ENCODE measurements at regions not wholly inside any gene's neighbourhood (a gene's known extent, or its start where the extent isn't known, plus 50 kb on each side); places are given as distances from the start of the nearest gene placed in this dataset.
"Not testable (repeated sequence)": the region's sequence is repeated elsewhere in the genome, so short reads cannot be mapped to it uniquely, and the experiment has no call there.

DNA sequence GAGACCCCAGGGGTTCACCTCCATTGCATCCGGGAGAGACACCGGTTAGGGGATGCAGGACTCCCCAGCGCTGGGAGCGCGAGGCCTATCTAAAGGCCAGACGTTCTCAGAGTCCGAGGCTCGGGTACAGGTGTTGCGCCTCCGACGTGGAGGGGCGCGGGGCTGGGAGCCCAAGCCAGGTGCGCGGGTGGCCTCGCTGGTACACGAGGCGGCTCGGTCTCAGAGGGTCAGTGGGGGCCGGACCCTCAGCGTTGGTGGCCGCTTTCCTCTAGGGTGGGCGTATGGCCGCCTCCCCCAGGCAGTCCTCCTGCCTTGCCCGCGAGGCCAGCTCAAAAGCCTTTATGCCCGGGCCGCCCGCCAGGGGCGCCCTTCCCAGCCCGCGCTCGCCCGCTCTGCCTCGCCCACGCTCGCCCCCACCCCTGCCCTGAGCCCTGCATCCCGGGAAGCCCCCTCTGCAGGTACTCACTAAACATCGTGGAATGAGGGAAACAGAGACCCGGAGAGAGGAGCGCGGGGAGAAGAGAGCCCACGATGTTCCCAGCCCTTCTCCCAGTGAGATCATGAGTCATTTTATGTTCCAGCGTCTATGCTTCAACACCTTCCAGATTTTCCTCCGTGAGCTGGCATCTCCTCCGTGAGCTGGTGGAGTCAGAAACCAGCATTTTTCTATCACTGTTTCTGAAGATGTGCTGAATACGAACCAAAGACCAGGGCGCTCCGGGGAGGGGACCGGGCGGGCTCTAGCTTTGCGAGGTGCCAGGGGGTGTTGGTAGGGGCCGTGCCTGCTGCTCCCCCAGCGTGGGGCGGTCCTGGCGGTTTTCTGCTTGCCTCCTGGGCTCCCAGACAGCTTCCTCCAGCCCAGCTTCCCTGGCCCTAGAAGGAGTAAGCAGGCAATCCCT lies 73.8 kb downstream of the DIO3 start:
- FAIRE-seq: no peak

DNA sequence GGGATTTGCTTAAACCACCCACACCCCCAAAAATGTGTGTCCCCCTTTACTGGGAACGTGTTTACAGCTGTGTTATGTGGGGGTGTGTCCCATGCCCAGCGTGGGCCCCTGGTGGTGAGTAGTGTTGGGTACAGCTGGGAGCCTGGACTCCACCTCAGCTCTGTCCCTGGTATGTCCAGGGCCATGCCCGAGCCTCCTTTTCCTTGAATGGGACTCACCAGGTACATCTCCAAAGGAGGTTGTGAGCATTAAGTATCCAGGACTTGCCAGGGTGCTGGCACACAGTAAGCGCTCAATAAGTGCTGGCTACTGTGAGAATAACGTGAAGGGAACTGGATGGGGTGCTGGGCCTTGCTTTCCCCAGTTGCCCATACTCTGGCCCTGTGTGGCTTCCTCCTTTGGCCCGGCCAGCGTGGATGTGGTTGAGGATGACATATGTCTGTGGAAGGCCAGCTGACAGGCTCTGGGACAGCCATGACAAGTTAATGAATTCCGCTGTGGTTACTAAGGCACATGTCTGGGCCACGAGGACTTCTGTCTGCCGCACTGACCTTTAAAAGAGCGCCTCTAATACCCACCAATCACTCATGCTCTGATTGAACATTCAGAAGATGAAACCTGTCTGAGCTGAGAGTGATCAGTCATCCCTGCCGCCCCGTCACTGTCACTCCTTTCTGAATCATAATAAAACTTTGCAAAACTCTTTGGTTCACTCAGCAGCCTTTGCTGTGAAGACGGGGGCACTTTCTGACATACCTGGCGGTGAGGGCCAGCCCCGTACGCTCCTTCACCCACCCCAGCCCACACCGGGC lies 74.7 kb downstream of the DIO3 start:
- no peak for FAIRE-seq

DNA sequence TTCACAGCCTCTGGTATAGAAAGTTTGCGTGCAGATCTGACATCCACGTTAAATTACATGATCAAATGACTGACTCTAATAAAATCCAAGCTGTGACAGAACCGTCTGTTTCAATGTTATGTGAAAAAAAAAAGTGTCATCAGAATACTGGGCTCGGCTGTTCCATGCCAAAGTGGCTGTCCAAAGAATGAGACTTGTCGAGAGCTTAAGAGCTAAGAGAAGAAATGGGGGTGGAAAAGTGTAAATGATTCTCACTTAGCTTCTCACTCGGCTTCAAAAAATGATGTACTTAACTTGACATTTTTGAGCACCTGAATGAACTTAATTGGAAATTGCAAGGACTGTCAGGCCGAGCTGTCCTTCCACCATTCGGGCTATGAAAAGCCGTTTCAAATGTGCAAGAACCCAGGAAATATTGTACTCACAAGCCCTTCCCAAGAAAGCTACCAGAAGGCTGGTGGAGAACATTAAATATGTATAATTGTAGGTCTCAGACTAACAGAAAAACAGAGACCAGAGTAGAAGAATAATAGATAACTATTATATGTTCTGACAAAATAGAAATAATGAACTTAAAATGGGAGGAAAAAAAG lies 78.0 kb downstream of the DIO3 start:
- FAIRE-seq: no peak

DNA sequence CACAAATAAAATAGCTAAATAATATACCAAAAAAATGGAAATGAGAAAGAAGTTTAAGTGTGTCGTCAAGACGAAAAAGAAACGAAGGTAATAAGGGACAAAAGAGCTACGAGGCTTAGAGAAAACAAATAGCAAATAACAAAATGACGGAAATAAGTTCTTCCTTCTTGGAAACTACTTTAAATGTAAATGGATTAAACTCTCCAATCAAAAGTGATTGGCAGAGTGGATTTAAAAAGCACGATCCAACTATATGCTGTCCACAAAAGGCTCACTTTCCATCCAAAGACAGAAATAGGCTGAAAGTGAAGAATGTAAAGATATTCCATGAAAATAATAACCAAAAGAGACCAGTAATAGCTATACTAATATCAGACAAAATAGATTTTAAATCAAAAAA lies 82.4 kb downstream of the DIO3 start:
- no peak for FAIRE-seq

DNA sequence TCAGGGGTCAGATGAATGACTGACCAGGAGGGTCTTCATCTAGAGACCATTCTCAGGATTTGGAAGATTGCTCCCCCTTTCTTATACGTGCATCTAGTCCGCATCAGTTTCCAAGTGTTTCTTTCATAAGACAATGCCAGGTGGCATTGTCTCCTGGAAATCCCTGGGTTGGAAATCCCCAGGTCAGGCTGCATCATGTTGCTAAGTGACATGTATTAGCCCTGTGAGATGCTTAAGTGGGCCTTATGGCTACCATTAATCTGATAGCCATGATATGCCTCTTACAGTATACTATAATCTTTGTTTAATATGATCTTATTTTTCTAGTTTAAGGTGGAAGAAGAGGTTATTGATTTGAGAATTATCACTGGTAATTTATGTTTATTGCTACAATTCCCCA lies 92.8 kb downstream of the DIO3 start:
- FAIRE-seq: no peak

DNA sequence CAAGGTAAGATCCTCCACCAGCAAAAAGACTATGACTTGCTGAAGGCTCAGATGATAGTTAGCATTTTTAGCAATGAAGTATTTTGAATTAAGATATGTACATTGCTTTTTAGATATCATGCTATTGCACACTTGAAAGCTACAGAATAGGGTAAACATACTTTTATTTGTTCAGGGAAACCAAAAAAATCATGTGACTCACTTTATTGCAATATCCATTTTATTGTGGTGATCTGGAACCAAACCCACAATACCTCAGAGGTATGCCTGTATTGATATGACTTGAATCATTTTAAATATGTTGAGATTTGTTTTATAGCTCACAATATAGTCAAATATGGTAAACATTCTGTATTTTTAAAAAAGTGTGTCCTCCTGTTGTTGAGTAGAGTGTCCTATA lies 96.1 kb downstream of the DIO3 start:
- no peak for FAIRE-seq

DNA sequence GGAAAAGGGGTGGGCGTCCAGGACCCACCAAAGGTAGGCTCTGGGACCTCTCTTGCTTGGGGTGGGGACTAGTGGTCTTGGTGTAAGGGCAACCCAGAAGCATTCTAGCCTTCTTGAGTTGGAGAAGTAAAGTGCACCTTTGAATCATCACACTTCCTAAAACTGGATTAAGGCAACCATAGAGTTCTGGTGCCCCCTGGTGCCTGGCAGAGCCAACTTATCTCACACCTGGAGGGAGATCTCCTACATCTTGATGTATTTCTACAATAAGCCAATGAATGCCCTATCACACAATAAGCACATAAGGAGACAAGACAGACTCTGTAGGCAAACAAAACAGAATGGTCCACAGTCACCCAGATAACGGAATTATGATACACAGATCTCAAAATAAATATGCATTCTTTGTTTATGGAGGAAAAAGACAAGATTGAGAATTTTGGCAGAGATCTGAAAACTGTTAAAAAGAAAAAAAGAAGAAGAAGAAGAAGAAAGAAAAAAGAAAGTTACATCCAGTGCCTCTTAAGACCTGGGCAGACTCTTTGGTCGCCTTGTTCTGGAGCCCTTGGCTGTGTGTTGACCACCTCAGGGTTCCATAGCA lies 95.9 kb upstream of the PPP2R5C start:
- FAIRE-seq: no peak

DNA sequence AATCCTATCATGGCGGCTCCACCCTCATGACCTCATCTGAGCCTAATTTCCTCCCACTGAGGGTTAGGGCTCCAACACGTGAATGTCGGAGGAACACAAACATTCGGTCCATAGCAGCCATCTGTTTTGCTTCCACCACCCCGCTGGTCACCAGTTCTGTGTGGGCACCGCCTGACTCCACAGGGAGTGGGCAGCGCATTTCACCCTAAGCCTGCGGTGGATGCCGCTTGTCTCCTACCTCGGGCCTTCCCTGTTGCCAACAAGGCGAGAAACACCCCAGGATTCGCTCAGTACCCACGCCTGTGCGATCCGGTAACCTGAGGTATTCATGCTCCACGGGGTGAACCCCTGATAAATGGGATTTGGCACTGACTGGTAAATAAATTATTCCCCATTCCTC lies 95.2 kb upstream of the PPP2R5C start:
- FAIRE-seq: no peak

DNA sequence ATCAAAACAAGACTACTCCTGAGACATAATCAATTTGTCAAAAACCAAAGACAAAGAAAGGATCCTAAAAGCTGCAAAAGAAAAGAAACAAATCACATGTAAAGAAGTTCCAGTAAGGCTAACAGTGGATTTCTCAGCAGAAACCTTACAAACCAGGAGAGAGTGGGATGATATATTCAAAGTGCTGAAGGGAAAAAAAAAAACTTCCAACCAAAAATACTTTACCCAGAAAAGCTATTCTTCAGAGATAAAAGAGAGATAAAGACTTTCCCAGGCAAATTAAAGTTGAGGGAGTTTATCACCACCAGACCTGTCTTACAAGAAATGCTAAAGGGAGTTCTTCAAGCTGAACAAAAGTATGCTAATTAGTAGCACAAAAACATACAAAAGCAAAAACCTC lies 91.9 kb upstream of the PPP2R5C start:
- no peak for FAIRE-seq

DNA sequence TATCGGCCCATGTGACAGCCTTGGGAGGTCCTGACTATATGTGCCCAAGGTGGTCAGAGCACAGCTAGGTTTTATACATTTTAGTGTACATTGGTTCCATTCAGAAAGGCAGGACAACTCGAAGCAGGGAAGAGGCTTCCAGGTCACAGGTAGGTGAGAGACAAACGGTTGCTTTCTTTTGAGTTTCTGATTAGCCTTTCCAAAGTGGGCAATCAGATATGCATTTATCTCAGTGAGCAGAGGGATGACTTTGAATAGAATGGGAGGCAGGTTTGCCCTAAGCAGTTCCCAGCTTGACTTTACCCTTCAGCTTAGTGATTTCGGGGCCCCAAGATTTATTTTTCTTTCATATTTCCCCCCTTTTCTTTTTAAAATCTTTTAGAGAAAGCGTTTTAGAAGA lies 87.6 kb upstream of the PPP2R5C start:
- FAIRE-seq: no peak

DNA sequence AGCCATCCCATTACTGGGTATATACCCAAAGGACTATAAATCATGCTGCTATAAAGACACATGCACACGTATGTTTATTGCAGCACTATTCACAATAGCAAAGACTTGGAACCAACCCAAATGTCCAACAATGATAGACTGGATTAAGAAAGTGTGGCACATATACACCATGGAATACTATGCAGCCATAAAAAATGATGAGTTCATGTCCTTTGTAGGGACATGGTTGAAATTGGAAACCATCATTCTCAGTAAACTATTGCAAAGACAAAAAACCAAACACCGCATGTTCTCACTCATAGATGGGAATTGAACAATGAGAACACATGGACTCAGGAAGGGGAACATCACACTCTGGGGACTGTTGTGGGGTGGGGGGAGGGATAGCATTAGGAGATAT lies 85.7 kb upstream of the PPP2R5C start:
- FAIRE-seq: not testable (repeated sequence)

DNA sequence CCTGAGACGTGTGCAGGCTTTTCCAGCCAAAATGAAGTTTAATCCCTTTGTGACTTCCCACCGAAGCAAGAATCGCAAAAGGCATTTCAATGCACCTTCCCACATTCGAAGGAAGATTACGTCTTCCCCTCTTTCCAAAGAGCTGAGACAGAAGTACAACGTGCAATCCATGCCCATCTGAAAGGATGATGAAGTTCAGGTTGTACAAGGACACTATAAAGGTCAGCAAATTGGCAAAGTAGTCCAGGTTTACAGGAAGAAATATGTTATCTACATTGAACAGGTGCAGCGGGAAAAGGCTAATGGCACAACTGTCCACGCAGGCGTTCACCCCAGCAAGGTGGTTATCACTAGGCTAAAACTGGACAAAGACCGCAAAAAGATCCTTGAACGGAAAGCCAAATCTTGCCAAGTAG lies 83.6 kb upstream of the PPP2R5C start:
- FAIRE-seq: not testable (repeated sequence)

DNA sequence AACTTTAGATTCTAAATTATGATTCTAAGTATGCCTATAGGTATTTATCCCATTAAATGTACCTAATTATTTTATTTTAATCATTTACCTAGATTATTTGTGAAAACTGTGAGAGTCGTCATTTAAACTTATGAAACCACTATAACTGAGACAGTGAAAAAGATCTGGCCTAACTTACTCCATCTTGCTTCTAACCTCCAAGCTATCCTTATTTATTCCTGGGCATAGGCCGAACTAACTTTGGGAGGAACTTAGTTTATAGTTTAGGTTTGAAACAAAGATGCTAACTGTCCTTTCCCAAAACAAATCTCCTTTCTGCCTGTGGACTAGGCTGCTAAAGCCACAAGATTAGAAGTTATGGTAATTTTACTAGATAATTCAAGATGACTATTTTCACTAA lies 79.7 kb upstream of the PPP2R5C start:
- FAIRE-seq: no peak

DNA sequence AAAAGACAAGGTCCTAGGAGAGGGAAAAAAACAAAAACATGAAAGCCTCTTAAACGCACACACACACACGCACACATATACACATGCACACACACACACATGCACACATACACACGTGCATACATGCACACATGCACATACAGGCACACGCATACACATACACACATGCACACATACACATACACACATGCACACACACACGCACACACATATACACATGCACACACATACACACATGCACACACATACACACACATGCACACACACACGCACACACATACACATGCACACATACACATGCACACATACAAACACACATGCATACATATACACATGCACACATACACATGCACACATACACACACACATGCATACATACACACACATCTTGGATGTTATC lies 78.1 kb upstream of the PPP2R5C start:
- FAIRE-seq: no peak

DNA sequence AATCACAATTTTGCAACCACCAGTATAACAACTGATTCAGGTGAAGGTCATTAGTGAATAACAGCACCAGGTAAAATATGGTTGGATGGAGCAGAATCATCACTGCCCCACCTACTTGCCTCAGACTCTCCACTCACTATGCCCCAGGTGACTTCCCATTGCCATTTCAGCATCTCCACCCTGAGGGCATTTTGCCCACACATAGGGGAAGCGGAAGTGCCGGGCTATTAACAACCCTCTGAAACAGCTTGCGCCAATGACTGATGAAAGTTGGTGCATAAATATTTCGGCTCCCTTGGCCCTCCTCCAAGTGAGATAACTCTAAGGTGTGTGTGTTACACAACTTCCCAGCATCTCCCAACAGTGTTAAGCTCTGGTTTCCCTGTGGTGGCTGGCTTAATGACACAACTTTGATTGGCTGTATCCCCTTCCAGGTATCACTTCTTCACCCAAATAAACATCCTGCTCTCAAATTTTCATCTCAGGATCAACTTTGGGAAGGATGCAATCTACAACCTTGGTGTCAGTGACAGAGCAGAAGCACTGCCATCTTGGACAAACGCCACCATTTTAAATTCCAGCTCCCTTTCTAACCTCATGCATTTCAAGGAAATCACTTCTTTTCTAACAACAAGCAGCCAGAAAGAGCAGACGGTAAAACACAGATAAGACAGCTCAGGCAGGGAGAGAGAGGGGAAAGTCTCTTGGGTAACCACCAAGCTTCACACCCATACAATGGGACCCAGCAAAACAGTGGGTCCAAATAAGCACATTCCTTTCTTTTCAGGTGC lies 73.6 kb upstream of the PPP2R5C start:
- no peak for FAIRE-seq

DNA sequence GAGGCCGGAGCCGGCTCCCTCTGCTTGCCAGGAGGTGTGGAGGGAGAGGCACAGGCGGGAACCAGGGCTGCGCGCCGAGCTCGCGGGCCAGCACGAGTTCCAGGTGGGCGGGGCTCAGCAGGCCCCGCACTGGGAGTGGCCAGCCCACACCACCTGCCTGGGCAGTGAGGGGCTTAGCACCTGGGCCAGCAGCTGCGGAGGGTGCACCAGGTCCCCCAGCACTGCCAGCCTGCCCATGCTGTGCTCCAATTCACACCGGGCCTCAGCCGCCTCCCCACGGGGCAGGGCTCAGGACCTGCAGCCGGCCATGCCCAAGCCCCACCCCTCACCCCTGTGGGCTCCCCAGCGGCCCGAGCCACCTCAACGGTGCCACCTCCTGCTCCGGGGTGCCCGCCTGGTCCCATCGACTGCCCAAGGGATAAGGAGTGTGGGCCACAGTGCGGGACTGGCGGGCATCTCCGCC lies 72.4 kb upstream of the PPP2R5C start:
- FAIRE-seq: no peak

DNA sequence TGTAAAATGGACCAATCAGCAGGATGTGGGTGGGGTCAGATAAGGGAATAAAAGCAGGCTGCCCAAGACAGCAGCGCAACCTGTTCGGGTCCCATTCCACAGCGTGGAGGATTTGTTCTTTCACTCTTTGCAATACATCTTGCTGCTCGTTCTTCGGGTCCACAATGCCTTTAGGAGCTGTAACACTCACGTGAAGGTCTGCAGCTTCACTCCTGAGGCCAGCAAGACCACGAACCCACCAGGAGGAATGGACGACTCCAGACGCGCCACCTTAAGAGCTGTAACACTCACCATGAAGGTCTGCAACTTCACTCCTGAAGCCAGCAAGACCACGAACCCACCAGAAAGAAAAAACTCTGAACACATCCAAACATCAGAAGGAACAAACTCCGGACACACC lies 71.5 kb upstream of the PPP2R5C start:
- FAIRE-seq: not testable (repeated sequence)

DNA sequence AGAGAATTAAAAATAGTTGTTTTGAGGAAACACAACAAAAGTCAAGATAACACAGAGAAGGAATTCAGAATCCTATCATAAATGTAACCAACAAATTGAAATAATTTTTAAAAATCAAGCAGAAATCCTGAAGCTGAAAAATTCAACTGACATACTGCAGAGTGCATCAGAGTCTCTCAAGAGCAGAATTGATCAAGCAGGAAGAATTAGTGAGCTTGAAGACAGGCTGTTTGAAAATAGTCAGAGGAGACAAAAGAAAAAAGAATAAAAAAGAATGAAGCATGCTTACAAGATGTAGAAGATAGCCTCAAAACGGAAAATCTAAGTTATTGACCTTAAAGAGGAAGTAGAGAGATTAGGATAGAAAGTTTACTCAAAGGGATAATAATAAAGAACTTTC lies 65.8 kb upstream of the PPP2R5C start:
- FAIRE-seq: no peak

DNA sequence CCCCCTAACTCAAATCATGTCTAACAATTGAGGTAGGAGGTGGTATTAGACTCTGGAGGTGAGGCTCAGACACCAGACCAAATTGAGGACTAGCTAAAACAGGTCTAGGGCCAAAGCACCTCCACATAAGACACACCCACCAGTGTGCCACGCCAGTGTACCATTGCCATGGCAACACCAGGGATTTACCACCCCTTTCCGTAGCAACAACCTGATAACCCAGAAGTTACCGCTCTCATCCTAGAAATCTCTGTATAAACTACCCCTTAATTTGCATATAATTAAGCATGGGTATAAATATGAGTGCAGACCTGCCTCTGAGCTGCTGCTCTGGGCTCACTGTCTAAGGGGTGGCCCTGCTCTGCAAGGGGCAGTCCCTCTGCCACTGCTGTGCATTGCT lies 57.4 kb upstream of the PPP2R5C start:
- no peak for FAIRE-seq

DNA sequence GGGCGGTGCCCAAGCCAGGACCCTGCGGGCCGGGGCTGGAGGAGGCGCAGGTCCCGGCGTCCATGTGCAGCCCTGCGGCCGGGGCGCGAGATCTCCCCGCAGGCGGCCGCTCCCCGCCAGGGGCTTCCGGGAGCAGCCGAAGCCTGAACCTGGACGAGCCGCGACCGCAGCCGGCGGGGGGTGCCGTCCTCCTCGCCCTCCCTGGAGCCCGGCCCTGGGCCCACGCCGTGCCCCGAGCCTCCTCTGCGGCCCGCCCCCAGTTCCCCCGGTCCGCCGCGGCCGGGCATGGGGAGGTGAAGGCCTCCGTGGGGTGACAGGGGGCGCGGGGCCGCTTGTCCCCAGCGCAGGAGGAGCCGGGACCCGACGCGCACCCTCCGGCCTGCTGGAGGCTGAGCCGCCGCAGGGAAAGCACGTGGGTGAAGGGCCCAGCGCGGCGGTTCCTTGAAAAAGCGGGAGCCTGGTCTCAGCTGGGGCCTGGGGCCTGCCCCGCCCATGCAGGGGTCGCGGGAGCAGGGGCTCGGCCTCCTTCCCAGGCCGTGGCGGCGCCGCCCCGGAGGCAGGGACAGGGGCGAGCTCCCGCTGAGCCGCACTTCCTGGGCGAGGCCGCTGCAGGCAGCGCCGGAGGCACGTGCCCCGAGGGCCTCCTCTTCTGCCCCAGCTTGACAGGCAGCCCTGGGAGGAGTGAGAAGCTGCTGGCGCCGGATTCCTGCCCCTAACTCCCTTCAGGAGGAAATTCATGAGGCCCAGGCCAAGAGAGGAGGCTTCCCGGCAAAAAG lies 55.6 kb upstream of the PPP2R5C start:
- no peak for FAIRE-seq

DNA sequence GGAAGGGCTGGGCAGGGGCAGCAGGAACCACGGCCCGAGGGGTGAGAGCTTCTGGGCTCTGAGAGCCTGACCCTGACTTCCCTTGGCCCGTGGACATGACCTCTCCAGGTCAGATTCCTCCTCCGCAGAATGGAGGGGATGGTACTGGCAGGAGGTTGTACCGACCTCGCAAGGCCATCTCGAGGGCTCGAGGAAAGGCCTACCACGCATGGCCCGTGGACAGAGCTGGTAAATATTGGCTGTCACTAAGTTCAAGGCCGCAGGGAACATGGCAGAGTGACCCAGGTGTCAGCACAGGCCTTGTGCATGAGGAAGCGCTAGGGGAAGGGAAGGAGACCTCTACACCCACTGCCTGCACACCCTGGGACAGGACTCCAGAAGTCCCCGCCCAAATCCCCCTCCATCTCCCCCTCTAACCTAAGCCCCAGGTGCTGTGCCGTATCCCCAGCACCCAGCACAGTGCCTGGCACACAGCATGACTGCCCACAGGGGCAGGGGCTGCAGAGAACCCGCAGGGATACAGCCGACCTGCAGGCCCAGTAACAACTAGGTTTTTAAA lies 54.9 kb upstream of the PPP2R5C start:
- FAIRE-seq: no peak

Measured in G401.6 (cell line).